ENCODE measurements at regions not wholly inside any gene's neighbourhood (a gene's known extent, or its start where the extent isn't known, plus 50 kb on each side); places are given as distances from the start of the nearest gene placed in this dataset.

- Histone ChIP-seq H3K79me2 (ENCODE audit: control insufficient read depth, insufficient read depth, low read length) (no peaks in the 10 kb centered on the region), H3K36me3 (ENCODE audit: control insufficient read depth in 2 of 2, extremely low read depth in 1 of 2, insufficient read depth in 2 of 2, low read length in 2 of 2) (no peaks in the 10 kb centered on the region), H2AFZ (ENCODE audit: control insufficient read depth, low read length) (peak overlapping the region; percentile 64), H3K4me1 (ENCODE audit: control insufficient read depth, extremely low read depth, insufficient read depth, low read length) (peaks cover 16% of the 10 kb centered on the region), H3K9ac (ENCODE audit: control insufficient read depth, extremely low read depth, insufficient read depth, low read length) (no peak overlapping the region), H4K20me1 (ENCODE audit: control insufficient read depth, extremely low read depth, insufficient read depth, low read length) (no peaks in the 10 kb centered on the region), H3K4me3 (ENCODE audit: control insufficient read depth in 2 of 3, extremely low read depth in 1 of 3, insufficient read depth in 2 of 3, low read depth in 1 of 3, low read length in 3 of 3) (no peak overlapping the region), H3K9me3 (ENCODE audit: control insufficient read depth, low read depth, low read length) (no peaks in the 10 kb centered on the region), H3K9me1 (ENCODE audit: control insufficient read depth, extremely low read depth, insufficient read depth, low read length) (no peaks in the 10 kb centered on the region), H3K27ac (ENCODE audit: control insufficient read depth, insufficient read depth, low read length) (no peak overlapping the region), H3K4me2 (ENCODE audit: control insufficient read depth, extremely low read depth, insufficient read depth, low read depth, low read length) (peak overlapping the region; percentile 24), H3K27me3 (ENCODE audit: control insufficient read depth, extremely low read depth, insufficient read depth, low read length) (no peaks in the 10 kb centered on the region)
- FAIRE-seq: peak; percentile 53
- dilution Hi-C loops (cut with MboI; ENCODE audit: extremely low pct_ligation_motif_present, low sequenced_read_pairs): no loop called here
- DNase-seq (ENCODE audit: low read depth, low spot score): no peak
- TF ChIP-seq EZH2 (IDR thresholded peaks at IDR 0.05; ENCODE audit: low read length): no peak
- no peak for TF ChIP-seq CTCF (optimal IDR thresholded peaks at IDR 0.05 in 1 of 3, IDR thresholded peaks at IDR 0.05 in 1 of 3, conservative IDR thresholded peaks at IDR 0.05 in 1 of 3; ENCODE audit: extremely low read depth in 1 of 3, insufficient read depth in 2 of 3, low read length in 3 of 3)
These were observed 115.4 kb upstream of the CNTLN start for GRCh38 chr9:17019398-17019797.

- TF ChIP-seq CTCF (optimal IDR thresholded peaks at IDR 0.05 in 1 of 3, IDR thresholded peaks at IDR 0.05 in 1 of 3, conservative IDR thresholded peaks at IDR 0.05 in 1 of 3; ENCODE audit: extremely low read depth in 1 of 3, insufficient read depth in 2 of 3, low read length in 3 of 3): no peak
- no peak for TF ChIP-seq EZH2 (IDR thresholded peaks at IDR 0.05; ENCODE audit: low read length)
- H3K4me3 ChIP-seq (ENCODE audit: control insufficient read depth in 2 of 3, extremely low read depth in 1 of 3, insufficient read depth in 2 of 3, low read depth in 1 of 3, low read length in 3 of 3): peak overlapping the region in 1 of 3 experiments; percentile 25
- no peak overlapping the region for H3K27ac ChIP-seq (ENCODE audit: control insufficient read depth, insufficient read depth, low read length)
- H4K20me1 ChIP-seq (ENCODE audit: control insufficient read depth, extremely low read depth, insufficient read depth, low read length): no peaks in the 10 kb centered on the region
- H3K4me2 ChIP-seq (ENCODE audit: control insufficient read depth, extremely low read depth, insufficient read depth, low read depth, low read length): peak overlapping the region; percentile 24
- no peaks in the 10 kb centered on the region for H3K79me2 ChIP-seq (ENCODE audit: control insufficient read depth, insufficient read depth, low read length)
- FAIRE-seq: no peak
- DNase-seq (ENCODE audit: low read depth, low spot score): no peak
- H3K9ac ChIP-seq (ENCODE audit: control insufficient read depth, extremely low read depth, insufficient read depth, low read length): no peak overlapping the region
- no peaks in the 10 kb centered on the region for H3K9me3 ChIP-seq (ENCODE audit: control insufficient read depth, low read depth, low read length)
- dilution Hi-C loops (cut with MboI; ENCODE audit: extremely low pct_ligation_motif_present, low sequenced_read_pairs): no loop called here
- H3K27me3 ChIP-seq (ENCODE audit: control insufficient read depth, extremely low read depth, insufficient read depth, low read length): no peaks in the 10 kb centered on the region
- peak overlapping the region; percentile 64 for H2AFZ ChIP-seq (ENCODE audit: control insufficient read depth, low read length)
- no peaks in the 10 kb centered on the region for H3K9me1 ChIP-seq (ENCODE audit: control insufficient read depth, extremely low read depth, insufficient read depth, low read length)
- H3K4me1 ChIP-seq (ENCODE audit: control insufficient read depth, extremely low read depth, insufficient read depth, low read length): peaks cover 24% of the 10 kb centered on the region
- H3K36me3 ChIP-seq (ENCODE audit: control insufficient read depth in 2 of 2, extremely low read depth in 1 of 2, insufficient read depth in 2 of 2, low read length in 2 of 2): no peaks in the 10 kb centered on the region
These were observed 116.2 kb upstream of the CNTLN start for GRCh38 chr9:17018540-17019196.

Measured in keratinocyte (primary cell).